GM23248 (cell line): ENCODE measurements at regions not wholly inside any gene's neighbourhood (a gene's known extent, or its start where the extent isn't known, plus 50 kb on each side); places are given as distances from the start of the nearest gene placed in this dataset.
"Not testable (repeated sequence)": the region's sequence is repeated elsewhere in the genome, so short reads cannot be mapped to it uniquely, and the experiment has no call there.

ENCODE experiments used
- EZH2 ChIP-seq: fragments of 200-600 bp; sonication (generic); IDR thresholded peaks from 2 replicates; pipeline ENCODE4 v1.6.1; 2018; ENCODE audit warnings: antibody characterized with exemption, mild to moderate bottlenecking; ENCODE audit not compliant: insufficient read depth, poor library complexity, severe bottlenecking
- EZH2phosphoT487 ChIP-seq: fragments of 200-600 bp; sonication (generic); IDR thresholded peaks from 2 replicates; pipeline ENCODE4 v1.6.1; 2018; ENCODE audit warnings: antibody characterized with exemption, moderate library complexity, mild to moderate bottlenecking, low read depth; ENCODE audit not compliant: insufficient read depth

DNA sequence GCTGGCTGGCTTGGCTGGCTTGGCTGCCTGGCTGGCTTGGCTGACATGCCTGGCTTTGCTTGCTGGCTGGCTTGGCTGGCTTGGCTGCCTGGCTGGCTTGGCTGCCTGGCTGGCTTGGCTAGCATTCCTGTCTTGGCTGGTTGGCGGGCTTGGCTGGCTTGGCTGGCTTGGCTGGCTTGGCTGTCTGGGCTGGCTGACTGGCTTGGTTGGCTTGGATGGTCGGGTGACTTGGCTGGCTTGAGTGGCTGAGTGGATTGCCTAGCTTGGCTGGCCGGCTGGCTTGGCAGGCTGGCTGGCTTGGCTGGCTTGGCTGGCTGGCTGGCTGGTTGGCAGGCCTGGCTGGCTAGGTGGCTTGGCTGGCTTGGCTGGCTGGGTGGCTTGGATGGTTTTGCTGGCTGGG, 2832.3 kb downstream of the RPIA start:
- TF ChIP-seq EZH2, EZH2phosphoT487: not testable (repeated sequence)
